Suppressor macrophage treated with lipopolysaccharide for 1 hour (primary cell): ENCODE measurements at regions not wholly inside any gene's neighbourhood (a gene's known extent, or its start where the extent isn't known, plus 50 kb on each side); places are given as distances from the start of the nearest gene placed in this dataset.
"Not testable (repeated sequence)": the region's sequence is repeated elsewhere in the genome, so short reads cannot be mapped to it uniquely, and the experiment has no call there.

ENCODE experiments used
- DNase-seq, 3 donors: peaks; one replicate each; pipeline ENCODE4 v3.0.0-alpha.2; 2020 to 2022

GRCh38 chr17:46460129-46460528 lies 52.1 kb upstream of the LRRC37A2 start:
- DNase-seq: not testable (repeated sequence)

DNA sequence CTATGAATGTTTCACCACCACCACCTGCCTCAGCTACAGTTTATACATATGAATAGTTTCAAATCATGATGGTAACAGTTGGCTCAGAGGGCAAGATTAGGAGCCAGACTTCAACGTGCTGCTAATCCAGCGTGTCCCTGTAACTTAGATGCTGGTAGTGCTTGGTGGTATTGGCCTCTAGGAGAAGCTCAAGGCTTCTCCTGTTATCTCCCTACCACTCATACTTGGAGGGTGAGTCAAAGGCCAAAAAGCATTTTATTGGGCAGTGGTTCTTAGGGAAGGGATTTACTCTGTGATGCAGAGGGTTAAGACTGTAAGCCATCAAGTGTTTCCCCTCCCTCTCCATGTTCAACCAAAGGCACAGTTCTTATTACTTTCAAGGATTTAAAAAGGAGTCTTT lies 57.2 kb upstream of the LRRC37A2 start:
- not testable (repeated sequence) for DNase-seq

GRCh38 chr17:46454572-46454971 lies 57.7 kb upstream of the LRRC37A2 start:
- not testable (repeated sequence) for DNase-seq

DNA sequence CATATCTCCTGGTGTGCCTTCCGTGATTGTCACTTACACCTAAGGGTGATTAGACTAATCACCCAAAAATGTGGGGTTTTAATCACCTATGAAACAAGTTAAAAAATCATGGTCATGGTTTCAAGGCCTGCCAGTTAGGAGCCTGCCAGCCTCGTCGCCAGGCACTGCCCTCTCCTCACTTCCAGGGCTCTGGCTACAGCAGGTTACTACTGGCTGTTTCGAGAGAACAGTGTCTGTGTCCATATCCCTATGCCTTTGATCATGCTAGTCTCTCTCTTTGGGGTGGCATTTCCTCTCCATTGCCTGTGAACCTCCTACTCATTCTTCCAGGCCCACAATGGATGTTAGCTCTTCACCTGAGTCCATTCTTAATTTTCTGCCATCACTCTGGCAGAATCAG lies 59.2 kb upstream of the LRRC37A2 start:
- DNase-seq: not testable (repeated sequence)

DNA sequence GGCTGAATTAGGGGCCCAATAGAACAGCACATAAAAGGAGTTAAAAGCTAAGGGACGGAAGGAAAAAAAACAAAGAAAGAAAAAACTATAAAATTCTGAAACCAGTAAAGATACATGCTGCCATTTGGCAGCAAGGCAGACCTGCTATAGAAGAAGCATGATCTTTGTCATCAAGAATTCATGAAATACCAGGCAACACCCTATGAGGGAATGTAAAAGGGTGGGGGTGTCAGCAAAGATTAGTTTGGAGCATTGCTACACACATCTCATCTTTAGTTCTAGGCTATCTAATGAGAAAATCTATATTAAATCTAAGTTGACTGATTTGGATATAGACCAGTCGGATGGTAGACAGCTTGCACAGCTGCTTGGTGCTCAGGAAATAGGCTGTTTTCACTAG lies 66.4 kb upstream of the LRRC37A2 start:
- not testable (repeated sequence) for DNase-seq

GRCh38 chr17:46445411-46445810 lies 66.9 kb upstream of the LRRC37A2 start:
- DNase-seq: not testable (repeated sequence)

DNA sequence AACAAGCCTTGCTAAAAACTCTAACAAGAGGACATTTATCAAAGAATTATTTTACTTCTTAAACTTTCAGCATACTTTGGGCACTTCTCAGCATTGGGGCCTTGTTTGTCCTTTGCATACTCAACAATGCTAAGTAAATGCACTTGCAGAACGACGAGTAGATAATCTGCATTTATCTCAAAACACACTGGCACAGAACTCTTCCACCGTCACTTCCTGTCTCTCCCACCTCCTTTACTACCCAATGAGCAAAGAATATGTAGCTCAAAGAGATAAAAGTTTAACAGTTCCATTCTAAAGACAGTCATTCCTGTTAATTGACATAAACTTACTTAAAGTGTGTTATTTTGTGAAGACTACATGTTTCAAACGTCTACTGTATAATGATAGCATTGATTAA lies 70.1 kb upstream of the LRRC37A2 start:
- DNase-seq: not testable (repeated sequence)

DNA sequence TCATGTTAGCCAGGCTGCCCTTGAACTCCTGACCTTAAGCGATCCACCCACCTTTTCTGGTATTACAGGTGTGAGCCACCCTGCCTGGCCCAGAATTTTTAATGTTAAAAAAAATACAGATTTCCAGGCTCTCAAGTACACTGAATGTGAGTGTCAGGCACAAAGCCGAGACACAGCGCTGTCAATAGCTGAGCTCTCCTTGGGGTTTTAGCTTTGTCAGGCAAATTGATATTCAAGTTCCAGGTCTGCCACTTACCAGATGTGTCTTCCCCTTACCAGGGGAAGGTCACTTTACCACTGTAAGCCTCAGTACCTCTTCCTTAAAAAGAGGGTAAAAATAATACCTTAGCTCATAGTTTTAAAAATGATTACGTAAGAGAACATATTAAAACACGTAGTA lies 71.6 kb upstream of the LRRC37A2 start:
- not testable (repeated sequence) for DNase-seq

DNA sequence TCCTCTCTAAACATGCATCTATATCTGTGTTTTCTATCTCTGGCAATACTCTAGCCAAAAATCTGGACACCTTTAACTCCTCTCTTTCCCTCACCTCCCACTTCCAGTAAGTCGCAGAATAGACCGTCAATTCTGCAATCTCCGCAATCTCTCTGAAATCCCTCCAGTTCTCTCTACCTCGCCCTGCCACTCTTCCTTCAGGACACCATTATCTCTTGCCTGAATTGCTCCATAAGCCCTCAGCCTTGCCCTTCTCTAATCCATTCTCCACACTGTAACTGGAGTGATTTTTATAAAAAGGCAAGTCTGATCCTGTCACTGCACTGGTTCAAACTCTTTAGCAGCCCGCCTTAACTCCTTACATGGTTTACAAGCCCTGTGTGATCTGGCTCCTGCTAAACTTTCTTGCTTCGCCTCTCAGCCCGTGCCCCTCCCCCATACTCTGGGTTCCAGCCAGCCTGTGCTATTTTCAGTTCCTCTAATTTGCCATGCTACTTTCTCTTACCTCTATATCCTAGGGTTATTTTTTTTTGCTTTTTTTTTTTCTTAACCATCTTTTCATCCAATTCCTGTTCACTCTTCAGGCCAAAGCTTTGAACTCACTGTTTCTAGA lies 73.0 kb upstream of the ARL17B start:
- not testable (repeated sequence) for DNase-seq

DNA sequence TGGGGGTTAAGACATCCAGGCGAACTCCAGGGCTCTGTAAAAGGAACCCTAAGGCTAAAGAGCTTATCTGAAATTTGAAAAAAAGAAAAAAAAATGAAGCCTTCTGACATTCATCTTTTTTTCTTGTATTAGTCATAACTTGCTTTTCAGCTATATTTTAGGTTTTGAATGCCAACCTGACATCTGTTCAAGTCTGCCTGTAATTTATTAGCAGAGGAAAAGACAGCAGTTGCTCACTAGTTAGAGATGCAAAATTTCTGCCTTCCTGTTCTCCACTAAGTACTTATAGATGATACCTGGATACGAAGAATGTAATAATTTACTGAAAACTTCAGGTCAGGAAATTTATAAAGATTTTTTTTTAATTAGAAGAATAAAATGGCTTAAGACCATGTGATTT lies 68.7 kb upstream of the ARL17B start:
- not testable (repeated sequence) for DNase-seq

DNA sequence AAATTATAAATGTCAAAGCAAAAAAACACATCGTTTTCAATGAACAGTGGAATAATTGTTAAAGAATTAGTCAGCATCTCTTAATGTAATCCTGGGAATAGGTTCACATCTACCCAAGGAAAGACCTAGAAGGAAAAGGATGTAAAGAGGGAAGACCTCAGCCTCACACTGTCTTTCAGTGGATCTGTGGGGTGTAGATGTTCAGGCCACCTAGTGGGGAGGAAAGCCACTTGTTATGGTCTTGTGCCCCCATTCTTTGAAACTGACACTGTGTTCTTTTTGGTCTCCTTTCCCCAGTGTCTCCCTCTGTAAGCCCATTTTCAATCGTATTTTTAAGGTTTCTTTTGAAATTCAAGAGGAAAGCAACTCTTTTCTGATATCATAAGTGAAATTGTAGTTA lies 68.1 kb upstream of the ARL17B start:
- not testable (repeated sequence) for DNase-seq

DNA sequence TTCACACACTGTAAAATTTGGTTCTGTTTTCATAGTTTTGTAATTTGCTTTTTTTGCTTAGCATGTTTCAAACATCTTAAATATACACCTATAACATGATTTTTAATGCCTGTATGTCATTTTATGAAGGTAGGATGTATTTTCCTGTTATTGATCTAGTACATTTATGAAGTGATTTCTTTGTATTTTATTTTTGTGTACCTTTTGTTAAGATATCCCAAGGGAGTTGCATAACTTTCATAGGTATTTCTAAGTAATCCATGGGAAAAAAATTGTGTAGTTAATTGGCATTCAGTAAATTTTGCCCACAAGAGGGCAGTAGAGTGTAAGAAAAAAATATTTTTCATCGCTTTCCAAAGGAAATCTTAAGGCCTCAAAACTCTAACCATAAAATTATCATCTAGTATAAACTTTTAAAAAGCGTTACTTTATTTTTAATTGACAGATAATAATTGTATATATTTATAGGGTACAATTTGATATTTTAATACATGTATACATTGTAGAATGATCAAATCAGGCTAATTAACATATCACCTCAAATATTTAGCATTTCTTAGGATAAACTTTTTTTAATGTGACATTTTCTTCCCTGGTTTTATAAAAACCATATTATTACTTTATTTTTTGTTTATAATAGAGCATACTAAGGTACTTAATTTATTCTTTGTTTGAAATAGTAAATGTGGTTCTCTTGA lies 62.8 kb upstream of the ARL17B start:
- DNase-seq: not testable (repeated sequence)

DNA sequence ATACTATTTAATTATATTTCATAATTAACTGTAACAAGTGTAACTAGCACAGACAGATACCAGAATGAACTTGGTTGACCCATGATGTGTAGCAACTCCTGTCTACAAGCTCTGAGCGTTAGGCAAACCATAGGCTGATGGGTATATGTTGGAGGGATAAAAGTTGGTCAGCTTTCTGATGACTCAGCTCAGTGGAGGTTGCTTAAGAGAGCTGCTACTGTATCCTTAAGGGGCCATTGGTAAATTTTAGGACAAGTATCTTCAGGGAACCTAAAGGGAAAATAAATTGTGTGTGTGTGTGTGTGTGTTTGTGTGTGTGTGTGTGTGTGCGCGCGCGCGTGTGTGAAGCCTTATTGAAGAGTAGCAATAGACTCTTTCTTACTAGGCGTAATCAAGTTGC lies 56.3 kb upstream of the ARL17B start:
- DNase-seq: peak; percentile 0 to 36 (median 36)

DNA sequence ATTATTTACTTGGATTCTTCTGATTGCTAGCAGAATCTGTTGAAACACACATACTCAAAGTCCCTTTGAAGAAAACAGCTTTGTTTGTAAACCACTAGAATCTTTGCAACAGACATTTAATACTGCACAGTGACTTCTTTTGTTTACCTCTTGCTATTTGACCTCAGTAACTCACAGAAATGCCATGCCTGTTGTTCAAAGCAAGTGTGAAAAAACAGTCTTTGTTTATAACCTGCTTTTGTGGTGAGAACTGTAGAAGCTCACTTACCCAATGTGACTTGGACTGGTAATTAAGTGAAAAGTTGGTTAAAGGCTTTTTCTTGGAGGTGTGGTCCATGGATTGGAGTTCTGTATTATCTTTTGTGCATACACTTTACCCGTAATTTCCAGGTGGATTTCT lies 55.7 kb upstream of the ARL17B start:
- not testable (repeated sequence) for DNase-seq

DNA sequence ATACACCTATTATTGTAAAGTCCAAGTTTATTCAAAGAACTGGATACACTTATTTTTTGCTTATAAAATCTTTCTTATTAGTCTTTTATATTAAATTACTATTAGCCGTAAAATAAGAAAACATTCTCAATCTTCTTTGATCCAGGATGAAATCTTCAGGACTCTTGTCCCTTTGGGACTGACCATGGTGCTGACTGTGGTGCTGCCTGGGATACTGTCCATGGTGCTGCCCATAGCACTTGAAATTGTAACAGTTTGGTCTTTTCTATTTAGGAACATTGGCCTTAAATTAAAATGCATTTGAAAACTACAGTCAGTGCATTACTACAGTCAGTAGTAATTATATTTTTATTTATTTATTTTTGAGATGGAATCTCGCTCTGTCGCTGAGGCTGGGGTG lies 53.0 kb upstream of the ARL17B start:
- DNase-seq: not testable (repeated sequence)

- not testable (repeated sequence) for DNase-seq
These were observed 50.6 kb upstream of the ARL17B start for GRCh38 chr17:46412156-46412555.

DNA sequence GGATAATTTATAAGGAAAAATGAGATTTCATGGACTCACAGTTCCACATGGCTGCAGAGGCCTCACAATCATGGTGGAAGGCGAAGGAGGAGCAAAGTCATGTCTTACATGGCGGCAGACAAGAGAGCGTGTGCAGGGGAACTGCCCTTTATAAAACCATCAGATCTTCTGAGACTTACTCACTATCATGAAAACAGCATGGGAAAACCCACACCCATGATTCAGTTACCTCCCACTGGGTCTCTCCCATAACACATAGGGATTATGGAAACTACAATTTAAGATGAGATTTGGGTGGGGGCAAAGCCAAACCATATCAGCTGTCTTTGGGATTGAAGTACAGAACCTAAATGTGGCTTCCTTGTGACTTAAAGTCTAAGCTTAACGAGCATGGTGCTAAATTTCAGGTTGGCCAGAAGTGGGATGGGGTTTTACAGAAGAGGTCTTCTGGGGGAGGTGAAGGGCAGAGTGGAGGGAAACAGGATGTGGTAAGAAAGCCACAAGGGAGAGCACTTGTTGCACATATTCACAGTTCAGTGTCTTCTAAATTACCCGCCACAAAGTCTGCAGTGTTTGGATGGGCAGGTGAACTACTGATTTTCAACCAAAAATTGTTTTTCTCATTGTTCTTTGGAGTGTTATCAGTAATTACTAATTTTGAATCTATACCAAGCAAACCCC lies 49.7 kb upstream of the ARL17B start:
- not testable (repeated sequence) for DNase-seq
